ENCODE measurements at regions not wholly inside any gene's neighbourhood (a gene's known extent, or its start where the extent isn't known, plus 50 kb on each side); places are given as distances from the start of the nearest gene placed in this dataset.

- no peak overlapping the region for H3K4me3 ChIP-seq
- DNase-seq, result no peak
- H3K9me3 ChIP-seq, result no peaks in the 10 kb centered on the region
- no peak overlapping the region for H3K27ac ChIP-seq
- intact Hi-C loops (cut with DNase I), result no loop called here
- TF ChIP-seq EP300 (IDR thresholded peaks at IDR 0.05) (no peak), CTCF (IDR thresholded peaks at IDR 0.05) (no peak), POLR2A (IDR thresholded peaks at IDR 0.05) (no peak)
- no peaks in the 10 kb centered on the region for H3K27me3 ChIP-seq
- H3K4me1 ChIP-seq (ENCODE audit: insufficient read depth), result peaks cover 5% of the 10 kb centered on the region
- H3K36me3 ChIP-seq, result no peaks in the 10 kb centered on the region
- WGBS, 3 donors, result 95 to 98% (median 96%) methylated on average over 3 of the region's 3 CpGs
These were observed 226.7 kb downstream of the TLE4 start for GRCh38 chr9:79798450-79798849.

GRCh38 chr9:79796411-79796810 is 224.6 kb downstream of the TLE4 start:
- TF ChIP-seq EP300 (IDR thresholded peaks at IDR 0.05), result no peak
- no peak for TF ChIP-seq POLR2A (IDR thresholded peaks at IDR 0.05)
- no peak for TF ChIP-seq CTCF (IDR thresholded peaks at IDR 0.05)
- Histone ChIP-seq H3K36me3 (no peaks in the 10 kb centered on the region), H3K27me3 (no peaks in the 10 kb centered on the region), H3K9me3 (no peaks in the 10 kb centered on the region), H3K4me1 (ENCODE audit: insufficient read depth) (peaks cover 5% of the 10 kb centered on the region), H3K4me3 (no peak overlapping the region), H3K27ac (no peak overlapping the region)
- WGBS, 3 donors, result 80 to 91% (median 88%) methylated on average over 3 of the region's 3 CpGs
- intact Hi-C loops (cut with DNase I), result no loop called here
- DNase-seq, result no peak

GRCh38 chr9:79788662-79789061 is 216.9 kb downstream of the TLE4 start:
- WGBS, 3 donors, result 93 to 95% (median 94%) methylated on average over 1 of the region's 1 CpG
- DNase-seq, result no peak
- Histone ChIP-seq H3K27me3 (no peaks in the 10 kb centered on the region), H3K36me3 (no peaks in the 10 kb centered on the region), H3K27ac (no peak overlapping the region), H3K4me3 (no peak overlapping the region), H3K4me1 (ENCODE audit: insufficient read depth) (no peaks in the 10 kb centered on the region), H3K9me3 (no peaks in the 10 kb centered on the region)
- intact Hi-C loops (cut with DNase I), result no loop called here
- TF ChIP-seq POLR2A (IDR thresholded peaks at IDR 0.05), result no peak
- no peak for TF ChIP-seq CTCF (IDR thresholded peaks at IDR 0.05)
- TF ChIP-seq EP300 (IDR thresholded peaks at IDR 0.05), result no peak

- H3K9me3 ChIP-seq, result no peaks in the 10 kb centered on the region
- no peak overlapping the region for H3K27ac ChIP-seq
- H3K27me3 ChIP-seq, result no peaks in the 10 kb centered on the region
- intact Hi-C loops (cut with DNase I), result no loop called here
- WGBS, 3 donors, result 97 to 99% (median 99%) methylated on average over 4 of the region's 4 CpGs
- DNase-seq, result no peak
- H3K36me3 ChIP-seq, result no peaks in the 10 kb centered on the region
- H3K4me3 ChIP-seq, result no peak overlapping the region
- no peaks in the 10 kb centered on the region for H3K4me1 ChIP-seq (ENCODE audit: insufficient read depth)
- TF ChIP-seq POLR2A (IDR thresholded peaks at IDR 0.05), result no peak
- TF ChIP-seq EP300 (IDR thresholded peaks at IDR 0.05), result no peak
- TF ChIP-seq CTCF (IDR thresholded peaks at IDR 0.05), result no peak
These were observed 209.5 kb downstream of the TLE4 start for GRCh38 chr9:79781263-79781662.

GRCh38 chr9:79780559-79780958 is 208.8 kb downstream of the TLE4 start:
- Histone ChIP-seq H3K36me3 (no peaks in the 10 kb centered on the region), H3K4me1 (ENCODE audit: insufficient read depth) (no peaks in the 10 kb centered on the region), H3K9me3 (no peaks in the 10 kb centered on the region), H3K27ac (no peak overlapping the region), H3K27me3 (no peaks in the 10 kb centered on the region), H3K4me3 (no peak overlapping the region)
- intact Hi-C loops (cut with DNase I), result no loop called here
- WGBS, 3 donors, result 95 to 97% (median 96%) methylated on average over 3 of the region's 3 CpGs
- TF ChIP-seq POLR2A (IDR thresholded peaks at IDR 0.05) (no peak), EP300 (IDR thresholded peaks at IDR 0.05) (no peak), CTCF (IDR thresholded peaks at IDR 0.05) (no peak)
- DNase-seq, result no peak
